ENCODE measurements at regions not wholly inside any gene's neighbourhood (a gene's known extent, or its start where the extent isn't known, plus 50 kb on each side); places are given as distances from the start of the nearest gene placed in this dataset.

DNA sequence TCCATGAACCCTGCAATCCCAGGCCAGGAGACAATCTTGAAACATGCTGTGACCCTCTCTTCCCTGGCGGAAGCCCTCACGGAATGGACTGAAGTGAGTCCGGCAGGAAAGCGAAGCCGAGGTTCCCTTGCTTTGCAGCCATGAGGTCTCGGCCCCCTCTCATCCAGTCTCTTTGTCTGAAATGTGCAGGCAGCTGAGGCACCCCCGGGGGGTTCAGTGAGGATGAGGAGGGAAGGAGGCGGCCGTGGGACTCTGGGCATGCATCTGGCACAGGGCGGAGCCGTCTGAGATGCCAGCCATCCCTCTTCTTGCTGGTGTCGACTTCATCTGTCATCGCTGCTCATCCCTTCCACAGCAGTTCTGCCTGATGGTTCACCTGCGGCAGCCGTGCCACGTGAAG is 1485.7 kb downstream of the BRD1 start:
- no peak for FAIRE-seq
- POLR2A ChIA-PET = no interaction called here
- H3K9ac ChIP-seq (ENCODE audit: insufficient read depth, low read depth, low read length) = no peak overlapping the region
- no peaks in the 10 kb centered on the region for H3K9me3 ChIP-seq (ENCODE audit: low read length)
- WGBS (ENCODE audit: low lambda C conversion rate) = 7% methylated on average over 9 of the region's 16 CpGs
- no peak for DNase-seq (ENCODE audit: low spot score)
- CTCF ChIA-PET (ENCODE audit: low intra/inter-chr PET ratio, low total read pairs) = no interaction called here
- no peaks in the 10 kb centered on the region for H3K4me1 ChIP-seq (ENCODE audit: insufficient read depth, low read length)
- in situ Hi-C loops (cut with HindIII; ENCODE audit: extremely low pct_ligation_motif_present, low pct_unique_long_range_greater_than_20kb) = no loop called here
- H3K27ac ChIP-seq (ENCODE audit: extremely low read length, insufficient read depth, low read length) = no peak overlapping the region
- H3K4me2 ChIP-seq (ENCODE audit: low read depth, low read length) = no peak overlapping the region
- no peaks in the 10 kb centered on the region for H3K79me2 ChIP-seq (ENCODE audit: insufficient read depth, low read length)
- TF ChIP-seq ELF3 (CRISPR knock-in tag; IDR thresholded peaks at IDR 0.05) (no peak), HMGXB3 (CRISPR knock-in tag; IDR thresholded peaks at IDR 0.05; ENCODE audit: borderline replicate concordance) (no peak), SP140L (CRISPR knock-in tag; IDR thresholded peaks at IDR 0.05; ENCODE audit: borderline replicate concordance) (no peak), TBX3 (IDR thresholded peaks at IDR 0.05; ENCODE audit: borderline replicate concordance) (no peak), POLR2AphosphoS2 (IDR thresholded peaks at IDR 0.05; ENCODE audit: low read depth, low read length) (no peak), CTCF (CRISPR knock-in tag; IDR thresholded peaks at IDR 0.05) (no peak)
- TF ChIP-seq, protein P1, sequence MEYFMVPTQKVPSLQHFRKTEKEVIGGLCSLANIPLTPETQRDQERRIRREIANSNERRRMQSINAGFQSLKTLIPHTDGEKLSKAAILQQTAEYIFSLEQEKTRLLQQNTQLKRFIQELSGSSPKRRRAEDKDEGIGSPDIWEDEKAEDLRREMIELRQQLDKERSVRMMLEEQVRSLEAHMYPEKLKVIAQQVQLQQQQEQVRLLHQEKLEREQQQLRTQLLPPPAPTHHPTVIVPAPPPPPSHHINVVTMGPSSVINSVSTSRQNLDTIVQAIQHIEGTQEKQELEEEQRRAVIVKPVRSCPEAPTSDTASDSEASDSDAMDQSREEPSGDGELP (IDR thresholded peaks at IDR 0.05; ENCODE audit: borderline replicate concordance, low read depth) = no peak
- TF ChIP-seq, protein P2, sequence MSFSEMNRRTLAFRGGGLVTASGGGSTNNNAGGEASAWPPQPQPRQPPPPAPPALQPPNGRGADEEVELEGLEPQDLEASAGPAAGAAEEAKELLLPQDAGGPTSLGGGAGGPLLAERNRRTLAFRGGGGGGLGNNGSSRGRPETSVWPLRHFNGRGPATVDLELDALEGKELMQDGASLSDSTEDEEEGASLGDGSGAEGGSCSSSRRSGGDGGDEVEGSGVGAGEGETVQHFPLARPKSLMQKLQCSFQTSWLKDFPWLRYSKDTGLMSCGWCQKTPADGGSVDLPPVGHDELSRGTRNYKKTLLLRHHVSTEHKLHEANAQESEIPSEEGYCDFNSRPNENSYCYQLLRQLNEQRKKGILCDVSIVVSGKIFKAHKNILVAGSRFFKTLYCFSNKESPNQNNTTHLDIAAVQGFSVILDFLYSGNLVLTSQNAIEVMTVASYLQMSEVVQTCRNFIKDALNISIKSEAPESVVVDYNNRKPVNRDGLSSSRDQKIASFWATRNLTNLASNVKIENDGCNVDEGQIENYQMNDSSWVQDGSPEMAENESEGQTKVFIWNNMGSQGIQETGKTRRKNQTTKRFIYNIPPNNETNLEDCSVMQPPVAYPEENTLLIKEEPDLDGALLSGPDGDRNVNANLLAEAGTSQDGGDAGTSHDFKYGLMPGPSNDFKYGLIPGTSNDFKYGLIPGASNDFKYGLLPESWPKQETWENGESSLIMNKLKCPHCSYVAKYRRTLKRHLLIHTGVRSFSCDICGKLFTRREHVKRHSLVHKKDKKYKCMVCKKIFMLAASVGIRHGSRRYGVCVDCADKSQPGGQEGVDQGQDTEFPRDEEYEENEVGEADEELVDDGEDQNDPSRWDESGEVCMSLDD (CRISPR knock-in tag; IDR thresholded peaks at IDR 0.05; ENCODE audit: borderline replicate concordance) = no peak
- peaks cover 15 to 76% of the 10 kb centered on the region in 2 experiments; a peak in 3 of 5 replicates for H3K27me3 ChIP-seq (ENCODE audit: control insufficient read depth in 1 of 2, insufficient read depth in 2 of 2, low read length in 2 of 2)
- no peaks in the 10 kb centered on the region for H3K36me3 ChIP-seq (replicated peaks in 1 of 2; ENCODE audit: control insufficient read depth in 1 of 2, insufficient read depth in 2 of 2, low read length in 2 of 2)
- no peaks in the 10 kb centered on the region for H4K20me1 ChIP-seq (ENCODE audit: insufficient read depth, low read length)
- no peak overlapping the region for H2AFZ ChIP-seq (ENCODE audit: low read length)
- intact Hi-C loops (cut with micrococcal nuclease; ENCODE audit: unreplicated experiment) = no loop called here
- ATAC-seq = no peak
- no TSS peak for BruUV-seq (replicated peaks)
- no peak overlapping the region for H3K4me3 ChIP-seq (replicated peaks in 1 of 3; ENCODE audit: insufficient read depth in 1 of 3, low read depth in 2 of 3, low read length in 3 of 3)

Measured in HepG2 (cell line).